OCI-LY1 (cell line): ENCODE measurements at regions not wholly inside any gene's neighbourhood (a gene's known extent, or its start where the extent isn't known, plus 50 kb on each side); places are given as distances from the start of the nearest gene placed in this dataset.
"Not testable (repeated sequence)": the region's sequence is repeated elsewhere in the genome, so short reads cannot be mapped to it uniquely, and the experiment has no call there.

ENCODE experiments used
- H2AFZ ChIP-seq: fragments of 200-600 bp; sonication (generic), shearing (Covaris generic); 2 replicates; pipeline ENCODE4 v1.6.0; 2014; ENCODE audit warnings: antibody characterized with exemption, mild to moderate bottlenecking, low read length
- H3F3A ChIP-seq: fragments of 200-600 bp; sonication (generic), shearing (Covaris generic); 2 replicates; pipeline ENCODE4 v1.6.0; 2014; ENCODE audit warnings: mild to moderate bottlenecking, antibody characterized with exemption, low read length, moderate library complexity; ENCODE audit not compliant: insufficient read depth
- H3K27ac ChIP-seq: fragments of 200-600 bp; sonication (generic); 2 replicates; pipeline ENCODE4 v1.5.1; 2014; ENCODE audit warnings: low read length, mixed run types, mild to moderate bottlenecking, low read depth; ENCODE audit not compliant: poor library complexity, severe bottlenecking
- H3K27me3 ChIP-seq: fragments of 200-600 bp; sonication (generic); 2 replicates; pipeline ENCODE4 v1.6.0; 2014; ENCODE audit warnings: antibody characterized with exemption, mild to moderate bottlenecking, low read length, moderate library complexity; ENCODE audit not compliant: insufficient read depth
- H3K36me3 ChIP-seq: fragments of 200-600 bp; sonication (generic); 2 replicates; pipeline ENCODE4 v1.6.1; 2014; ENCODE audit warnings: mild to moderate bottlenecking, antibody characterized with exemption, low read length, moderate library complexity, mixed read lengths; ENCODE audit not compliant: insufficient read depth
- H3K4me1 ChIP-seq: fragments of 200-600 bp; sonication (generic); 2 replicates; pipeline ENCODE4 v1.5.1; 2014; ENCODE audit warnings: mild to moderate bottlenecking, low read length, moderate library complexity; ENCODE audit not compliant: insufficient read depth, severe bottlenecking
- H3K4me2 ChIP-seq: fragments of 200-600 bp; sonication (generic), shearing (Covaris generic); 2 replicates; pipeline ENCODE4 v1.6.1; 2014; ENCODE audit warnings: low read length
- H3K4me3 ChIP-seq: fragments of 200-600 bp; sonication (generic); 2 replicates; pipeline ENCODE4 v1.5.1; 2014; ENCODE audit warnings: low read length, low read depth, mild to moderate bottlenecking, mixed read lengths; ENCODE audit not compliant: poor library complexity, severe bottlenecking
- H3K79me2 ChIP-seq: fragments of 200-600 bp; shearing (Covaris generic); 2 replicates; pipeline ENCODE4 v1.6.1; 2016; ENCODE audit warnings: mixed run types, low read length, mixed read lengths; ENCODE audit not compliant: insufficient read depth
- H3K9ac ChIP-seq: fragments of 200-600 bp; sonication (generic), shearing (Covaris generic); 2 replicates; pipeline ENCODE4 v1.6.1; 2014; ENCODE audit warnings: mild to moderate bottlenecking, low read length, mixed read lengths
- H3K9me2 ChIP-seq: fragments of 200-600 bp; sonication (generic), shearing (Covaris generic); 2 replicates; pipeline ENCODE4 v1.6.1; 2014; ENCODE audit warnings: low read depth, mild to moderate bottlenecking, low read length, mixed read lengths
- H3K9me3 ChIP-seq: fragments of 200-600 bp; shearing (Covaris generic); 2 replicates; pipeline ENCODE4 v1.6.1; 2014; ENCODE audit warnings: low read length, mixed read lengths
- H4K20me1 ChIP-seq: fragments of 200-600 bp; sonication (generic), shearing (Covaris generic); 2 replicates; pipeline ENCODE4 v1.6.0; 2016; ENCODE audit warnings: mild to moderate bottlenecking, low read length; ENCODE audit not compliant: insufficient read depth
- EZH2 ChIP-seq: fragments of 200-600 bp; sonication (generic), shearing (Covaris generic); IDR thresholded peaks from 2 replicates; pipeline ENCODE4 v1.8.0; 2017; ENCODE audit warnings: borderline replicate concordance, mixed run types, mild to moderate bottlenecking, antibody characterized with exemption, low read length, moderate library complexity, mixed read lengths
- TF ChIP-seq, protein P1 (sequence below): fragments of 200-600 bp; sonication (generic), shearing (Covaris generic); IDR thresholded peaks from 2 replicates; pipeline ENCODE4 v1.5.1; 2017; ENCODE audit warnings: mild to moderate bottlenecking, antibody characterized with exemption, low read length, moderate library complexity, mixed read lengths

DNA sequence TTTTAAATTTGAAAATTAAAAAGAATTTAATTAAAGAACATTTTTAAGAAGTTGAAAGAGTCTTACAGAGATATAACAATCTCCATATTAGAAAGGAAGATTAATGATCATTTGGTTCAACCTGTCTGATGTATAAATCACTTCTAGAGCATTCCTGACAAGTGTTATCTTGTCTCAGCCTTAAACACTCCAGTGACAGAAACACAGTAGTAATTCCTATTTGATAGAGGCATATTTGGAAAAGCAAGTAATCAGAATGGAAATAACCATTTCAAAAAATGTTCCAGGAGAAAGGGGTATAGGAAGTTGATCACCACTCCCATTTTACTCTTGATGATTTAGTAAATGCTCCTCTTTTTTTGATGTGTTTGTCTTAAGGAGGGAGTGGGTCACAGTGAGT is 213.1 kb upstream of the FAM3C start:
- Histone ChIP-seq H3K4me3 (no peak overlapping the region), H3K36me3 (no peaks in the 10 kb centered on the region), H3K4me1 (no peaks in the 10 kb centered on the region), H4K20me1 (no peaks in the 10 kb centered on the region), H3K79me2 (no peaks in the 10 kb centered on the region), H3K4me2 (no peak overlapping the region), H3K27ac (no peak overlapping the region), H3F3A (no peaks in the 10 kb centered on the region), H3K9ac (no peak overlapping the region), H2AFZ (no peak overlapping the region), H3K27me3 (no peaks in the 10 kb centered on the region), H3K9me3 (no peaks in the 10 kb centered on the region), H3K9me2 (no peaks in the 10 kb centered on the region)
- TF ChIP-seq EZH2: no peak
- TF ChIP-seq, protein P1, sequence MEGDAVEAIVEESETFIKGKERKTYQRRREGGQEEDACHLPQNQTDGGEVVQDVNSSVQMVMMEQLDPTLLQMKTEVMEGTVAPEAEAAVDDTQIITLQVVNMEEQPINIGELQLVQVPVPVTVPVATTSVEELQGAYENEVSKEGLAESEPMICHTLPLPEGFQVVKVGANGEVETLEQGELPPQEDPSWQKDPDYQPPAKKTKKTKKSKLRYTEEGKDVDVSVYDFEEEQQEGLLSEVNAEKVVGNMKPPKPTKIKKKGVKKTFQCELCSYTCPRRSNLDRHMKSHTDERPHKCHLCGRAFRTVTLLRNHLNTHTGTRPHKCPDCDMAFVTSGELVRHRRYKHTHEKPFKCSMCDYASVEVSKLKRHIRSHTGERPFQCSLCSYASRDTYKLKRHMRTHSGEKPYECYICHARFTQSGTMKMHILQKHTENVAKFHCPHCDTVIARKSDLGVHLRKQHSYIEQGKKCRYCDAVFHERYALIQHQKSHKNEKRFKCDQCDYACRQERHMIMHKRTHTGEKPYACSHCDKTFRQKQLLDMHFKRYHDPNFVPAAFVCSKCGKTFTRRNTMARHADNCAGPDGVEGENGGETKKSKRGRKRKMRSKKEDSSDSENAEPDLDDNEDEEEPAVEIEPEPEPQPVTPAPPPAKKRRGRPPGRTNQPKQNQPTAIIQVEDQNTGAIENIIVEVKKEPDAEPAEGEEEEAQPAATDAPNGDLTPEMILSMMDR: no peak

DNA sequence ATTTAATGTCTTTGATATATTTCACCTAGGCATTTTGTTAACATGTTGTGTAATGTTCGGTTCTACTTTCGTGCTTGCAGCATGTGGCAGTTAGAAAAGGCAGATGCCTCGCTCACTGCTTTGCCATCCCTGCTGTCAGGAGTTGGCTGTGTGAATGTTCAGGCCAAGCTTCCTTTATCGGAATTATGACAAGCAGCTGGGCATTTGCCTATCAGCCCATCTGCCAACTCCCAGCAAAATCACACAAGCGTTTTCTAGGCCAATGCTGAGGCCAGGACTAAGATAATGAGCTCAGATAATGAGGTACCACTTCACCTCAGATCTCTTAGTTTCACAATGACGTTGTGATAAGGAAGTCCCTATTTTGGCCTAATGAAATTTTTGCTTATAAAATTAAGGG is 212.7 kb upstream of the FAM3C start:
- Histone ChIP-seq H3K4me1 (no peaks in the 10 kb centered on the region), H3F3A (no peaks in the 10 kb centered on the region), H3K4me2 (no peak overlapping the region), H3K4me3 (no peak overlapping the region), H3K36me3 (no peaks in the 10 kb centered on the region), H3K9ac (no peak overlapping the region), H3K9me3 (no peaks in the 10 kb centered on the region), H3K27me3 (no peaks in the 10 kb centered on the region), H3K9me2 (no peaks in the 10 kb centered on the region), H4K20me1 (no peaks in the 10 kb centered on the region), H2AFZ (no peak overlapping the region), H3K27ac (no peak overlapping the region), H3K79me2 (no peaks in the 10 kb centered on the region)
- TF ChIP-seq EZH2: no peak
- TF ChIP-seq, protein P1: no peak

DNA sequence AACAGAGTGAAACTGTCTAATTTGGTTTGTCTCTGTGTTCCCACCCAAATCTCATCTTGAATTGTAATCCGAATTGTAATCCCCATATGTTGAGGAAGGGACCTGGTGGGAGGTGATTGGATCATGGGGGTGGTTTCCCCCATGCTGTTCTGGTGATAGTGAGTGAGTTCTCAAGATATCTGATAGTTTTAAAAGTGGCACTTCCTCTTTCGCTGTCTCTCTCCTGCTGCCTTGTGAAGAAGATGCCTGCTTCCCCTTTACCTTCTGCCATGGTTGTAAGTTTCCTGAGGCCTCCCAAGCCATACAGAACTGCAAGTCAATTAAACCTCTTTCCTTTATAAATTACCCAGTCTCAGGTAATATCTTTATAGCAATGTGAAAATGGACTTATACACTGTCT is 212.1 kb upstream of the FAM3C start:
- not testable (repeated sequence) for H2AFZ ChIP-seq, H3K4me3 ChIP-seq, H3K9me3 ChIP-seq, H3K79me2 ChIP-seq, H3K9ac ChIP-seq, H3K9me2 ChIP-seq, H4K20me1 ChIP-seq, H3F3A ChIP-seq, H3K27ac ChIP-seq, H3K4me2 ChIP-seq, H3K36me3 ChIP-seq, H3K4me1 ChIP-seq, H3K27me3 ChIP-seq

DNA sequence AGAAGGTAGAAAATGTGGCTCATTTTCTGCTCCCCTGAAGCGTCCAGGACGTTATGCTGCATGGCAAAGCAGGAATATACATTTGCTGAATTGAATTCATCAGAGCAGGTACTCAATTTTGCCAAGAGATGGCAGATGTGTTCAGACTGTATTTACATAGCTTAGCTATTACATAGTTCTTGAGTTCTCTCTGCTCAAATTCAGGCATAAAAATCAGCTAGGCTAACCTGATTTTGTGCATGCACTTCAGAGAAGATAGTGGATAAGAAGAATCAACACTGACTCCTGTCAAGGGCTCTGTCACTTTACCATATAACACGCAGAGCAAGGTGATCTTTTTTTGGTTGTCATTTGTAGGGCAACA is 209.2 kb upstream of the FAM3C start:
- no peaks in the 10 kb centered on the region for H4K20me1 ChIP-seq
- no peak overlapping the region for H3K4me2 ChIP-seq
- no peaks in the 10 kb centered on the region for H3K36me3 ChIP-seq
- H3K9me3 ChIP-seq: no peaks in the 10 kb centered on the region
- no peaks in the 10 kb centered on the region for H3F3A ChIP-seq
- no peaks in the 10 kb centered on the region for H3K27me3 ChIP-seq
- no peaks in the 10 kb centered on the region for H3K79me2 ChIP-seq
- no peak overlapping the region for H3K27ac ChIP-seq
- no peak overlapping the region for H3K9ac ChIP-seq
- H3K4me3 ChIP-seq: no peak overlapping the region
- TF ChIP-seq EZH2: no peak
- TF ChIP-seq, protein P1: peak; percentile 33; the same call in 1 of the 2 replicates
- H2AFZ ChIP-seq: no peak overlapping the region
- no peaks in the 10 kb centered on the region for H3K4me1 ChIP-seq
- H3K9me2 ChIP-seq: no peaks in the 10 kb centered on the region
